Fibroblast of the aortic adventitia (primary cell): ENCODE measurements at regions not wholly inside any gene's neighbourhood (a gene's known extent, or its start where the extent isn't known, plus 50 kb on each side); places are given as distances from the start of the nearest gene placed in this dataset.

Source experiments
- DNase-seq: peaks from one replicate; pipeline ENCODE4 v3.0.0-alpha.2; 2010; ENCODE audit warnings: low read depth
- H3K4me3 ChIP-seq: 2 replicates; pipeline ENCODE4 v1.5.1; 2011; ENCODE audit warnings: low read depth, mild to moderate bottlenecking, control low read depth, low read length, moderate library complexity
- TF ChIP-seq, protein P1 (sequence below): IDR thresholded peaks from 2 replicates; pipeline ENCODE4 v1.5.1; 2011; ENCODE audit warnings: mild to moderate bottlenecking, low read length, control low read depth, inconsistent platforms; ENCODE audit not compliant: insufficient read depth

- H3K4me3 ChIP-seq, result no peak overlapping the region
- TF ChIP-seq, protein P1, sequence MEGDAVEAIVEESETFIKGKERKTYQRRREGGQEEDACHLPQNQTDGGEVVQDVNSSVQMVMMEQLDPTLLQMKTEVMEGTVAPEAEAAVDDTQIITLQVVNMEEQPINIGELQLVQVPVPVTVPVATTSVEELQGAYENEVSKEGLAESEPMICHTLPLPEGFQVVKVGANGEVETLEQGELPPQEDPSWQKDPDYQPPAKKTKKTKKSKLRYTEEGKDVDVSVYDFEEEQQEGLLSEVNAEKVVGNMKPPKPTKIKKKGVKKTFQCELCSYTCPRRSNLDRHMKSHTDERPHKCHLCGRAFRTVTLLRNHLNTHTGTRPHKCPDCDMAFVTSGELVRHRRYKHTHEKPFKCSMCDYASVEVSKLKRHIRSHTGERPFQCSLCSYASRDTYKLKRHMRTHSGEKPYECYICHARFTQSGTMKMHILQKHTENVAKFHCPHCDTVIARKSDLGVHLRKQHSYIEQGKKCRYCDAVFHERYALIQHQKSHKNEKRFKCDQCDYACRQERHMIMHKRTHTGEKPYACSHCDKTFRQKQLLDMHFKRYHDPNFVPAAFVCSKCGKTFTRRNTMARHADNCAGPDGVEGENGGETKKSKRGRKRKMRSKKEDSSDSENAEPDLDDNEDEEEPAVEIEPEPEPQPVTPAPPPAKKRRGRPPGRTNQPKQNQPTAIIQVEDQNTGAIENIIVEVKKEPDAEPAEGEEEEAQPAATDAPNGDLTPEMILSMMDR, result no peak
- no peak for DNase-seq
These were observed 428.5 kb upstream of the PROK2 start for GRCh38 chr3:72213296-72214065.

DNA sequence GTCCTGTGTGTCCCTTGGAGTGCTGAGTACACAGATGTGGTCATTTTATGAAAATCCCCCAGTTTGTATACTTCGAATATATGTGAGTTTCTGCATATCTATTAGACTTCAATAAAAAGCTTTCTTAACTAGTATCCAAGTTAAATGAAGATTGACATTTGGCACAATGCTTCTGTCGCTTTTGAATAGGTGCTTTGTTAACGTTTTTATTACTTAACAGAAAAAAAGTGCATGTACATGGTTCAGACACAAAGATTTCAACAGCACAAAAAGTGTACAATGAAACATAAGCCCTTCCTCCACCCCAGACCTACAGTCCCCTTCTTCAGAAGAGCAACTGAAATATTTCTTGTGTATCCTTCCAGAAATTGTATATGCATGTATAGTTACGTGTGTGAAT is 427.4 kb upstream of the PROK2 start:
- TF ChIP-seq, protein P1, result no peak
- no peak for DNase-seq
- H3K4me3 ChIP-seq, result no peak overlapping the region

GRCh38 chr3:72210261-72210660 is 425.3 kb upstream of the PROK2 start:
- no peak overlapping the region for H3K4me3 ChIP-seq
- DNase-seq, result no peak
- TF ChIP-seq, protein P1, result no peak

DNA sequence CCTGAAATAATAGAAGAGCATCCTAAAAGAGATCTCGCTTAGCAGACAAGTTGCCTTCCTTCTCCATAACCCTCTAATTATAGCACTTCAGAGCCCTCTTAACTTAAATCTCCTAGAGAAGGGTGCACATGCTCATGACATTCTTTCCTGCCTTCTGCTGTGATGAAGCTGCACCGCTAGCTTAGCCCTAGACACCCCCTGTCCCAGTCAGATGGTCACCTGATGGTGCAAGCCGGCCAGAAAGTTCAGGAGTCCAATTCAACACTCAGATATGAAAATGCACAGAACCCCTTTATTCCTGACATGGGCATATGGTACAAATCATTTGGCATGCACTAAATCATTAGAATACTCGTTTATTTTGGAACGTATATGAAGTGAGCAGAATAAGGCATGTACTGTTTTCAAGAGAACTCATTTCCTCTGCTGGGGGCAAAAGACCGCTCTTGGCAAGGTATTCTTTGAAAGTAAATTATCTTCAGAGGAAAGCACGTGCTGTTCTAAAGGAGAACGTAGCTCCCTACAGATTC is 420.4 kb upstream of the PROK2 start:
- TF ChIP-seq, protein P1, result no peak
- no peak for DNase-seq
- no peak overlapping the region for H3K4me3 ChIP-seq

DNA sequence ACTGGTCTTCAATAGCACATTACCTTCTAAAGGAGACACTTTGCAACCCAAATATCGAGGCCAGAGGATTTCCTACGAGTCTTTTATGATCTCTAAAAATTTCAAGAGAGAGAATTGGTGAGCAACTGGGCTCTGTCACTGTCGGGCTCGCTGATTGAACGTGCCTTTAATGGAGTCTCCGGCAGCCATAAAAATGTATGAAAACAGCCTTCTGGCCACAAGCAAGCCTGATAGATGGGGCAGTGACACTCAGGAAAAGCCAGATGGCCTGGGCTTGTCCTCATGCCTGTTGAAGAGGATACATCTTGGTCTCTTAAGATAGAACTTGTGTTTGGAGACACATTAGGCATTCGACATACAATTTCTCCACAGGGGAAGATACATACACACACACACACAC is 419.5 kb upstream of the PROK2 start:
- TF ChIP-seq, protein P1, result no peak
- no peak for DNase-seq
- no peak overlapping the region for H3K4me3 ChIP-seq

DNA sequence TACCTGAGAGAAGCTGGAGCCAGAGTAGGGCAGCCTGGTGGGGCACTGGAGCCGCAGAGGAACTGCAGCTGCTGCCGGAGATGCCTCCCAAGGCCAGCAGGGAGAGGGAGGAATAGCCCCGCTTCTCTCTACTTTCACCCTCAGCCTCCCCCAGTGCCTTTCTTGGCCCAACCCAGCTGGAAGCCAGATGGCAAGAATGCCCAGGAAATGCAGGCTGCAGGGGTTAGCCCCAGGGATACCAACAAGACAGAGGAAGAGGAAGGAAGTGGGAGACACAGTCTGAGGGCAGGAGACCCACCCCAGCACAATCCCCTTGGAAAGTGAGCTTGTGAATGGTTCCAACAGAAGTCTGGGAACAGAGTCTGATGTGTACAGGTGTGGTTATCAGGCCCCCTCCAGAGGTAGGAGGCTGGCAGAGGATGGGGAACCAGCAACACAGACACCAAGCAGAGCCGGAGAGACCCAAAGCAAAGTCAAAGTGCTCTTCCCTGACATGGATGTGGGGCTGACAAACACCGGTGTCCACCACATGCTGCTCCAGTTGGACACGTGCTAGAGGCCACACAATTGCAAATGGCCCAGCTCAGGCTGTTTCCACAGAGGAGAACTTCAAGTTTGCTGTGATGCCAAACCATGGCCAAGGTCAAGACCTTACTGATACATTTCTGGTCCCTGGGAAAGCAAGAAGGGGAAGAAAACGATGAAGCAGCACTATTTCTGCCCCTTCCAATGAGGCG is 418.8 kb upstream of the PROK2 start:
- TF ChIP-seq, protein P1, result no peak
- DNase-seq, result no peak
- no peak overlapping the region for H3K4me3 ChIP-seq
